Gastrocnemius medialis (tissue), 4 donors: ENCODE measurements at regions not wholly inside any gene's neighbourhood (a gene's known extent, or its start where the extent isn't known, plus 50 kb on each side); places are given as distances from the start of the nearest gene placed in this dataset.

Source experiments
- ATAC-seq, 2 donors: fragments of 150-250 bp; one replicate each; pipeline ENCODE4 v1.9.1; 2016
- DNase-seq, 2 donors: peaks; one replicate each; pipeline ENCODE4 v3.0.0-alpha.2; 2019
- H3K27ac ChIP-seq, 4 donors: fragments of 200-600 bp; sonication (generic); 1 replicate in 1 of 4; 2 replicates in 3 of 4; pipeline ENCODE4 v1.5.1; 2016 to 2018; ENCODE audit warnings: mild to moderate bottlenecking in 2 of 4, moderate library complexity in 1 of 4
- H3K27me3 ChIP-seq, 3 donors: fragments of 200-600 bp; sonication (generic) in 2 of 3; 1 replicate in 1 of 3; 2 replicates in 2 of 3; pipeline versions ENCODE4 v1.5.1 to v1.6.0; 2016 to 2019; ENCODE audit warnings: mild to moderate bottlenecking in 1 of 3, moderate library complexity in 1 of 3
- H3K36me3 ChIP-seq, 2 donors: fragments of 200-600 bp; sonication (generic) in 1 of 2; one replicate each; pipeline ENCODE4 v1.5.1; 2017 to 2018
- H3K4me1 ChIP-seq, 2 donors: fragments of 200-600 bp; sonication (generic) in 1 of 2; one replicate each; pipeline ENCODE4 v1.5.1; 2016 to 2017; ENCODE audit warnings: mild to moderate bottlenecking in 2 of 2
- H3K4me3 ChIP-seq, 4 donors: fragments of 200-600 bp; sonication (generic) in 3 of 4; 1 replicate in 1 of 4; 2 replicates in 3 of 4; pipeline ENCODE4 v1.5.1; 2016 to 2019; ENCODE audit warnings: mild to moderate bottlenecking in 2 of 4
- H3K9me3 ChIP-seq, 3 donors: fragments of 200-600 bp; sonication (generic) in 2 of 3; 1 replicate in 1 of 3; 2 replicates in 2 of 3; pipeline ENCODE4 v1.5.1; 2016 to 2019
- CTCF ChIP-seq, 5 experiments: fragments of 450-650 bp in 3 of 5; fragments of 200-600 bp in 2 of 5; sonication (generic) in 2 of 5; IDR thresholded peaks in 4 of 5; conservative IDR thresholded peaks in 1 of 5; 1 replicate in 4 of 5; 2 replicates in 1 of 5; pipeline ENCODE4 v1.5.1; 2016 to 2019; ENCODE audit warnings: antibody characterized with exemption in 5 of 5, mild to moderate bottlenecking in 3 of 5, moderate library complexity in 3 of 5
- POLR2A ChIP-seq, 2 donors: fragments of 450-650 bp; IDR thresholded peaks; one replicate each; pipeline ENCODE4 v1.6.1; 2017; ENCODE audit warnings: antibody characterized with exemption in 2 of 2, mild to moderate bottlenecking in 2 of 2, moderate library complexity in 2 of 2
- in situ Hi-C, 4 donors: fragments of 200-750 bp; cut with MboI; loops; one replicate each; pipeline versions ENCODE4 v1.15.0 to v1.8.0; 2017; ENCODE audit warnings: low sequenced_read_pairs in 4 of 4
- intact Hi-C: fragments of 100-400 bp; cut with DNase I; formaldehyde crosslinking; loops from one replicate; pipeline ENCODE4 v1.15.1; 2023; ENCODE audit warnings: low total_unique reads

DNA sequence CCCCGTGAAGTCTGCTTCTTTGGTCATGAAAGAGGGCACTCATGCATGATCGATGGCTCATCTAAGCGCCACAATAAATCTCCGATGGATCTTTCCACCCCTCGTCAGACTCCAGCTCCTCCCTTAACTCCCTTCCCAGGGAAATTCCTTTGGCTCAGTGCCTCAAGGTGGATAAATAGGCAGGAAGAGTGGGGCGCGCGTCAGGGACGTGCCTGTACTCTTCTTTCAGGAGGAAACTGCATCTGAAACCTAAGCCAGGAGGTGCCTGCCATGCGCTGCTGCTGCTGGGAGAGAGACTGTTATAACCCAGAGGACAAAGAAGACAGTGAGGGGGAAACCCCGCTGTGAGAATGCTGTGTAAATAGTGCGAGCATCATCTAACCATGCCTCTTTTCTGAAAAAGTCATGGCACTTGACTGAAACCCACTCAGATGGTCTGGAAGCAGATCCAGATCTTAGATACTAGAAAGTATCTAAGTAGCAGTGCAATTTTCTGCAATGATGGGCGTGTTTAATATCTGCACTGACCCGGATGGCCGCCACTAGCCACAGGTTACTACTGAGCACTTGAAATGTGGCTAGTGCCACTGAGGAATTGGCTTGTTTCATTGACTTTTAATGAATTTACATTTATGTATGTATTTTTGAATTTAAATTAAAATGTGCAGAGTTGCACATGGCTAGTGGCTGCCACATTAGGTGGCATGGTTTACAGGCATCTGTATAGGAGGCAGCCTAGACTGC lies 120.3 kb upstream of the BASP1 start:
- DNase-seq (no peak), ATAC-seq (no peak)
- Histone ChIP-seq H3K4me3 (no peak overlapping the region), H3K36me3 (no peaks in the 10 kb centered on the region), H3K27ac (no peak overlapping the region), H3K4me1 (no peaks in the 10 kb centered on the region), H3K9me3 (no peaks in the 10 kb centered on the region), H3K27me3 (no peaks in the 10 kb centered on the region)
- intact Hi-C loops (no loop called here), in situ Hi-C loops (no loop called here)
- TF ChIP-seq CTCF (IDR thresholded peaks at IDR 0.05 in 4 of 5, conservative IDR thresholded peaks at IDR 0.05 in 1 of 5) (no peak), POLR2A (IDR thresholded peaks at IDR 0.05) (no peak)

GRCh38 chr5:17099946-17100345 lies 117.5 kb upstream of the BASP1 start:
- Histone ChIP-seq H3K9me3 (no peaks in the 10 kb centered on the region), H3K36me3 (no peaks in the 10 kb centered on the region), H3K27me3 (no peaks in the 10 kb centered on the region), H3K4me3 (no peak overlapping the region), H3K4me1 (no peaks in the 10 kb centered on the region), H3K27ac (no peak overlapping the region)
- no peak for TF ChIP-seq CTCF (IDR thresholded peaks at IDR 0.05 in 4 of 5, conservative IDR thresholded peaks at IDR 0.05 in 1 of 5)
- TF ChIP-seq POLR2A (IDR thresholded peaks at IDR 0.05) = no peak
- DNase-seq = no peak
- no peak for ATAC-seq
- in situ Hi-C loops = no loop called here
- intact Hi-C loops = no loop called here

DNA sequence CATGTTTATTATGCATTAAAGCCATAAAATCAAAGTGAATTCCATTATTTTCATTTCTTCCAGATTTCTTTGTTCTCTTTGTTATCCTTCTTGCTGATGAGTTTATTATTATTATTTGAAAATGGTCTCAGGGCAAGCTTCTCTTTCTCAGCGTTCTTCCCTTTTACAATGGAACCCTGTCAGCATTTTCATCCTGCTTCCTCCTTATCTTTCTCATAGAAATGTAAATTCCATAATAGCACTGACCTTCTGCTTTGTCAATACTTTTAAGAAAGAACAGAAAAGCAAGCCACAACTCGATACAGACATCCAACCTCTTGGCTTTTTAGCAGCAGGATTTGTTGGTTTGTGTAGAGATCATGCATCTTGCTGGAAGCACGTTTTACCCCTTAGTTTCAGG lies 114.0 kb upstream of the BASP1 start:
- Histone ChIP-seq H3K27ac (no peak overlapping the region), H3K36me3 (no peaks in the 10 kb centered on the region), H3K4me1 (no peaks in the 10 kb centered on the region), H3K4me3 (no peak overlapping the region), H3K9me3 (no peaks in the 10 kb centered on the region), H3K27me3 (no peaks in the 10 kb centered on the region)
- intact Hi-C loops (no loop called here), in situ Hi-C loops (no loop called here)
- DNase-seq (no peak), ATAC-seq (no peak)
- no peak for TF ChIP-seq POLR2A (IDR thresholded peaks at IDR 0.05)
- no peak for TF ChIP-seq CTCF (IDR thresholded peaks at IDR 0.05 in 4 of 5, conservative IDR thresholded peaks at IDR 0.05 in 1 of 5)

GRCh38 chr5:17105744-17106418 lies 111.5 kb upstream of the BASP1 start:
- ATAC-seq = no peak

More at GRCh38 chr5:17105744-17106418, 111.5 kb upstream of the BASP1 start:
- no peaks in the 10 kb centered on the region for H3K36me3 ChIP-seq
- no peaks in the 10 kb centered on the region for H3K27me3 ChIP-seq
- no peaks in the 10 kb centered on the region for H3K4me1 ChIP-seq
- H3K27ac ChIP-seq = no peak overlapping the region
- TF ChIP-seq CTCF (IDR thresholded peaks at IDR 0.05 in 4 of 5, conservative IDR thresholded peaks at IDR 0.05 in 1 of 5) (no peak), POLR2A (IDR thresholded peaks at IDR 0.05) (no peak)
- H3K9me3 ChIP-seq = no peaks in the 10 kb centered on the region
- in situ Hi-C loops = no loop called here
- H3K4me3 ChIP-seq = no peak overlapping the region
- DNase-seq = peak in 1 of 2 donors; percentile 18
- intact Hi-C loops = no loop called here
